ENCODE measurements at regions not wholly inside any gene's neighbourhood (a gene's known extent, or its start where the extent isn't known, plus 50 kb on each side); places are given as distances from the start of the nearest gene placed in this dataset.

DNA sequence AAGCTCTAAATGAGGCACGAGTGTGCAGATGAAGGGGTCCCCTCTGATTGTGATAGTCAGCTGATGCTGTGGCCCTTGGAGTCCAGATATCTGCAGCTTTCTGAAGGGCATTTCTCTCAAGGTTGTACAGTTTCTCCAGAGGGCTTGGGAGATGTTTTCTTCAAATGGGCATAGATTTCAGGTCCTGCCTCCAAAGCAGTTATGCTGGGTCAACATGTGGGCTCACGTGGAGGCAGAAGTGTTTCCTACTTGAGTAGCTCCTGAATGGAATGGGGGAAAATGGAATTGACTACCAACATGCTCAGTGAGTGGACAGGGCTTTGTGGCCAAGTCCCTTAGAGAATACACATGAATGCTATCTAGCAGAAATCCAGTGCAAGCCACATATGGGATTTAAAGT is 360.7 kb downstream of the SAMD5 start:
- WGBS, 3 donors, result 19 to 61% (median 24%) methylated on average over 2 of the region's 2 CpGs
- no peaks in the 10 kb centered on the region for H3K9me3 ChIP-seq
- DNase-seq (no peak), ATAC-seq (no peak)
- H3K27ac ChIP-seq, result no peak overlapping the region
- no peak overlapping the region for H3K4me3 ChIP-seq
- no peaks in the 10 kb centered on the region for H3K36me3 ChIP-seq (ENCODE audit: insufficient read depth in 1 of 2, low read depth in 1 of 2)
- H3K4me1 ChIP-seq, result peaks cover 9% of the 10 kb centered on the region
- H3K27me3 ChIP-seq (ENCODE audit: insufficient read depth in 3 of 3, low read length in 2 of 3), result no peaks in the 10 kb centered on the region
- intact Hi-C loops (cut with DNase I), result no loop called here
- TF ChIP-seq, protein P1, sequence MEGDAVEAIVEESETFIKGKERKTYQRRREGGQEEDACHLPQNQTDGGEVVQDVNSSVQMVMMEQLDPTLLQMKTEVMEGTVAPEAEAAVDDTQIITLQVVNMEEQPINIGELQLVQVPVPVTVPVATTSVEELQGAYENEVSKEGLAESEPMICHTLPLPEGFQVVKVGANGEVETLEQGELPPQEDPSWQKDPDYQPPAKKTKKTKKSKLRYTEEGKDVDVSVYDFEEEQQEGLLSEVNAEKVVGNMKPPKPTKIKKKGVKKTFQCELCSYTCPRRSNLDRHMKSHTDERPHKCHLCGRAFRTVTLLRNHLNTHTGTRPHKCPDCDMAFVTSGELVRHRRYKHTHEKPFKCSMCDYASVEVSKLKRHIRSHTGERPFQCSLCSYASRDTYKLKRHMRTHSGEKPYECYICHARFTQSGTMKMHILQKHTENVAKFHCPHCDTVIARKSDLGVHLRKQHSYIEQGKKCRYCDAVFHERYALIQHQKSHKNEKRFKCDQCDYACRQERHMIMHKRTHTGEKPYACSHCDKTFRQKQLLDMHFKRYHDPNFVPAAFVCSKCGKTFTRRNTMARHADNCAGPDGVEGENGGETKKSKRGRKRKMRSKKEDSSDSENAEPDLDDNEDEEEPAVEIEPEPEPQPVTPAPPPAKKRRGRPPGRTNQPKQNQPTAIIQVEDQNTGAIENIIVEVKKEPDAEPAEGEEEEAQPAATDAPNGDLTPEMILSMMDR (IDR thresholded peaks at IDR 0.05), result no peak

DNA sequence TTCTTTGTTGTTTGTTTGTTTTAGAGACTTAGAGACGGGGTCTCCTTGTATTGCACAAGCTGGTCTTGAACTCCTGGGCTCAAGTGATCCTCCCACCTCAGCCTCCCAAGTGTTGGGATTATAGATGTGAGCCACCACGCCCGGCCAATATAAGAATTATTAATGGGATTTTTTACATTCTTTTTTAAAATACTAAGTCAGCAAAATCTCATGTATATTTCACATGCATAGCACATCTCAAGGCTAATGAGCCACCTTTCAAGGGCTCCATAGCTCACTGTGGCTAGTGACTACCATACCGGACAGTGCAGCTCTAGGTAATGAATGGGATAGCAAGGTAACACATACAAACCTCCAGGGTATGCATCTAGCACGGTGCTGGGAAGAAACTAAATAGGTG is 361.4 kb downstream of the SAMD5 start:
- DNase-seq (no peak), ATAC-seq (no peak)
- no peak overlapping the region for H3K27ac ChIP-seq
- H3K36me3 ChIP-seq (ENCODE audit: insufficient read depth in 1 of 2, low read depth in 1 of 2), result no peaks in the 10 kb centered on the region
- no peaks in the 10 kb centered on the region for H3K9me3 ChIP-seq
- H3K27me3 ChIP-seq (ENCODE audit: insufficient read depth in 3 of 3, low read length in 2 of 3), result no peaks in the 10 kb centered on the region
- intact Hi-C loops (cut with DNase I), result no loop called here
- no peak overlapping the region for H3K4me3 ChIP-seq
- 91 to 95% (median 94%) methylated on average over 5 of the region's 5 CpGs for WGBS, 3 donors
- peaks cover 9% of the 10 kb centered on the region for H3K4me1 ChIP-seq
- TF ChIP-seq, protein P1 (IDR thresholded peaks at IDR 0.05), result no peak

DNA sequence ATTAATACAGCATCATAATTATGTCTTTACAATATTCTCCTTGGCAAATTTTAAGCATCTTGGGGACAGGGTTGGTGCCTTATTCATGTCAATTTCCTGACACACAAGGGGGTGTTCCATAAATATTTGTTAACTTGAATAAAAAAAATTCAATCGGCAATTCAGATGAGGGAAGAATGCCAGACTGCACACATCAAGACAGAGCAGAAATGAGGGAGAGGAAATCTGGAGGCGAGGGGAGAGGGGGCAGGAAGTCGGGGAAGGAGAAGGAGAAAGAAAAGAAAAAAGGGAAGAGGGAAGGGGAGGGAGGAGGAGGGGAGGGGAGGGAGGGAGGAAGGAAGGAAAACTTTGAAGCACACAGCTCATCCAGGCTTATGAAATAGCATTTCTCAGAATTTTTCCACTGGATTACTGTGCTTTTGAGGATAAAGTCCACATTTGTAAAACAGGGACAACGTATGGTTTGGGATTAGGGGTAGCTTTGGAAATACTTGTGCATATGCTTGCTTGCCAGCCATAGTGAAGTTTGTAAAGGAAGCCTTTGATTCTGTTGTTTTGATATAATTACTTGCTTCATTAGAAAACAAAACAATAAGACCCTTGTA is 362.1 kb downstream of the SAMD5 start:
- Histone ChIP-seq H3K4me3 (no peak overlapping the region), H3K9me3 (no peaks in the 10 kb centered on the region), H3K4me1 (peaks cover 9% of the 10 kb centered on the region), H3K36me3 (ENCODE audit: insufficient read depth in 1 of 2, low read depth in 1 of 2) (no peaks in the 10 kb centered on the region), H3K27ac (no peak overlapping the region), H3K27me3 (ENCODE audit: insufficient read depth in 3 of 3, low read length in 2 of 3) (no peaks in the 10 kb centered on the region)
- intact Hi-C loops (cut with DNase I), result no loop called here
- DNase-seq, result no peak
- ATAC-seq, result no peak
- 63 to 71% (median 67%) methylated on average over 3 to 4 of the region's 4 CpGs for WGBS, 3 donors
- TF ChIP-seq, protein P1 (IDR thresholded peaks at IDR 0.05), result no peak

DNA sequence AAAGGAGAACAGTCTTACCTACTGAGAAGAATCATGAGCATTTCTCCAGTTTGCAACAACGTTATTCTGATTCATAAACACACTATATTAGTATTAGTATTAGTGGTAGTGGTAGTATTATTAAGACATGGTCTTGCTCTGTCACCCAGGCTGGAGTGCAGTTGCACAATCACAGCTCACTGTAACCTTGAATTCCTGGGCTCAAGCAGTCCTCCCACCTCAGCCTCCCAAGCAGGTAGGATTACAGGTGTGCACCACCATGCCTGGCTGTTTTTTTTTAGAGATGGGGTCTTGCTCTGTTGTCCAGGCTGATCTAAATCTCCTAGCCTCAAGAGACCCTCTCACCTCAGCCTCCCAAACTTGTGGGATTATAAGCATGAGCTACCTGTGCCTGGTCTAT is 363.5 kb downstream of the SAMD5 start:
- Histone ChIP-seq H3K4me3 (no peak overlapping the region), H3K27me3 (ENCODE audit: insufficient read depth in 3 of 3, low read length in 2 of 3) (no peaks in the 10 kb centered on the region), H3K27ac (no peak overlapping the region), H3K9me3 (no peaks in the 10 kb centered on the region), H3K36me3 (ENCODE audit: insufficient read depth in 1 of 2, low read depth in 1 of 2) (no peaks in the 10 kb centered on the region), H3K4me1 (peaks cover 9% of the 10 kb centered on the region)
- whole genome bisulfite sequencing, 3 donors, result 85 to 94% (median 91%) methylated on average over 1 of the region's 1 CpG
- ATAC-seq (no peak), DNase-seq (no peak)
- TF ChIP-seq, protein P1 (IDR thresholded peaks at IDR 0.05), result no peak
- intact Hi-C loops (cut with DNase I), result no loop called here

DNA sequence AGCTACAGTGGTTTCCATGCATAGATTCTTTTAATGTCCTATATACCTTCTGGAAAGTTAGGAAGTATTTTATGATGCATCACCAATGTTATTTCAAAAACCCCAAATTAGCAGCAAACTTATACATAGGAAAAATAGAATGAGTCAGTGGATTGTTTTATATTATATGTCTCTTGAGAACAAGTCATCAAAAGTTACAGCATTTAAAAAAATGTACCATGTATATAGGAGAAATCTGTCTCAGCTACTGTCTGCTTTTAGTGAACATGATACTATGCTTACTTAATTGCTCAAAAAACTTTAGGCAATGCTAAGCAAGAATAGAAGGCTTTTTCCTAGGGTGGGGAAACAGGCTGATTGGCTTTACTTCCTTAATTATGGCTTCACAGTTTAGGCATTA is 365.3 kb downstream of the SAMD5 start:
- H3K4me1 ChIP-seq, result no peaks in the 10 kb centered on the region
- DNase-seq, result no peak
- H3K27me3 ChIP-seq (ENCODE audit: insufficient read depth in 3 of 3, low read length in 2 of 3), result no peaks in the 10 kb centered on the region
- no peak for ATAC-seq
- H3K9me3 ChIP-seq, result no peaks in the 10 kb centered on the region
- no peak overlapping the region for H3K27ac ChIP-seq
- no peaks in the 10 kb centered on the region for H3K36me3 ChIP-seq (ENCODE audit: insufficient read depth in 1 of 2, low read depth in 1 of 2)
- intact Hi-C loops (cut with DNase I), result no loop called here
- no peak overlapping the region for H3K4me3 ChIP-seq
- TF ChIP-seq, protein P1 (IDR thresholded peaks at IDR 0.05), result no peak
